HEK293T (cell line): ENCODE measurements at regions not wholly inside any gene's neighbourhood (a gene's known extent, or its start where the extent isn't known, plus 50 kb on each side); places are given as distances from the start of the nearest gene placed in this dataset.

Experiments used
- CTCF ChIA-PET: fragments of 350-600 bp; formaldehyde crosslinking; extraction: SDS; loops from one replicate; lab custom pipeline; 2021; ENCODE audit warnings: antibody characterized with exemption, inconsistent platforms; lab: Yijun Ruan, JAX
- POLR2A ChIA-PET: fragments of 350-600 bp; formaldehyde crosslinking; extraction: SDS; loops from one replicate; lab custom pipeline; 2020; ENCODE audit warnings: antibody characterized with exemption, inconsistent platforms; lab: Yijun Ruan, JAX
- DNase-seq: peaks from one replicate; pipeline ENCODE4 v3.0.0; 2012; ENCODE audit warnings: mixed read lengths; ENCODE audit errors: extremely low spot score
- ARNT ChIP-seq: fragments of 450-650 bp; IDR thresholded peaks from 2 replicates; pipeline ENCODE4 v1.6.1; 2017; ENCODE audit warnings: mild to moderate bottlenecking
- BHLHE40 ChIP-seq: fragments of 450-650 bp; IDR thresholded peaks from 2 replicates; pipeline ENCODE4 v1.6.1; 2016; ENCODE audit warnings: mild to moderate bottlenecking, moderate library complexity, borderline replicate concordance
- CTBP1 ChIP-seq: fragments of 450-650 bp; IDR thresholded peaks from 2 replicates; pipeline ENCODE4 v1.6.1; 2016; ENCODE audit warnings: borderline replicate concordance
- ELF4 ChIP-seq: fragments of 450-650 bp; IDR thresholded peaks from 2 replicates; pipeline ENCODE4 v1.6.1; 2017; ENCODE audit warnings: antibody characterized with exemption
- FOXA1 ChIP-seq: fragments of 450-650 bp; IDR thresholded peaks from 2 replicates; pipeline ENCODE4 v1.6.1; 2016; ENCODE audit warnings: mild to moderate bottlenecking
- FOXK2 ChIP-seq: fragments of 450-650 bp; IDR thresholded peaks from 2 replicates; pipeline ENCODE4 v1.6.1; 2016; ENCODE audit warnings: mild to moderate bottlenecking
- FOXM1 ChIP-seq: fragments of 450-650 bp; IDR thresholded peaks from 2 replicates; pipeline ENCODE4 v1.6.1; 2017; ENCODE audit warnings: mild to moderate bottlenecking, borderline replicate concordance
- HDGF ChIP-seq: fragments of 450-650 bp; IDR thresholded peaks from 2 replicates; pipeline ENCODE4 v1.6.1; 2017; ENCODE audit warnings: antibody characterized with exemption, borderline replicate concordance
- L3MBTL2 ChIP-seq: fragments of 450-650 bp; conservative IDR thresholded peaks from 2 replicates; pipeline ENCODE4 v1.6.1; 2016; ENCODE audit warnings: mild to moderate bottlenecking
- LEF1 ChIP-seq: fragments of 450-650 bp; IDR thresholded peaks from 2 replicates; pipeline ENCODE4 v1.6.1; 2017; ENCODE audit warnings: mild to moderate bottlenecking, borderline replicate concordance
- NFRKB ChIP-seq: fragments of 450-650 bp; IDR thresholded peaks from 2 replicates; pipeline ENCODE4 v1.6.1; 2016; ENCODE audit warnings: mild to moderate bottlenecking, moderate library complexity
- PKNOX1 ChIP-seq: fragments of 450-650 bp; IDR thresholded peaks from 2 replicates; pipeline ENCODE4 v1.6.1; 2016
- SP1 ChIP-seq: fragments of 450-650 bp; IDR thresholded peaks from 2 replicates; pipeline ENCODE4 v1.6.1; 2017
- SUZ12 ChIP-seq: fragments of 450-650 bp; IDR thresholded peaks from 2 replicates; pipeline ENCODE4 v1.6.1; 2016; ENCODE audit warnings: mild to moderate bottlenecking
- TARDBP ChIP-seq: fragments of 450-650 bp; IDR thresholded peaks from 2 replicates; pipeline ENCODE4 v1.6.1; 2016
- ZNF384 ChIP-seq: fragments of 450-650 bp; IDR thresholded peaks from 2 replicates; pipeline ENCODE4 v1.6.1; 2016

GRCh38 chr11:91243630-91244029, 981.0 kb upstream of the FAT3 start:
- CTCF ChIA-PET, result no interaction called here
- POLR2A ChIA-PET, result no interaction called here
- TF ChIP-seq L3MBTL2, result no peak
- no peak for TF ChIP-seq NFRKB
- no peak for TF ChIP-seq PKNOX1
- no peak for TF ChIP-seq ZNF384
- no peak for TF ChIP-seq SP1
- no peak for TF ChIP-seq FOXK2
- TF ChIP-seq LEF1, result no peak
- no peak for TF ChIP-seq CTBP1
- no peak for TF ChIP-seq BHLHE40
- no peak for TF ChIP-seq HDGF
- no peak for TF ChIP-seq FOXM1
- TF ChIP-seq SUZ12, result no peak
- TF ChIP-seq FOXA1, result no peak
- no peak for DNase-seq

GRCh38 chr11:91243051-91243450, 981.6 kb upstream of the FAT3 start:
- POLR2A ChIA-PET, result no interaction called here
- TF ChIP-seq ARNT (no peak), ZNF384 (no peak), SP1 (no peak), ELF4 (no peak), FOXA1 (no peak), HDGF (no peak), NFRKB (no peak), BHLHE40 (no peak), FOXM1 (no peak), FOXK2 (no peak), PKNOX1 (no peak), L3MBTL2 (no peak)
- DNase-seq, result no peak
- CTCF ChIA-PET, result no interaction called here

- no peak for DNase-seq
- CTCF ChIA-PET, result no interaction called here
- TF ChIP-seq FOXM1 (no peak), FOXK2 (no peak), LEF1 (no peak), ARNT (no peak), CTBP1 (no peak), TARDBP (no peak), FOXA1 (no peak), PKNOX1 (no peak), ZNF384 (no peak), HDGF (no peak)
- POLR2A ChIA-PET, result no interaction called here
Observed at GRCh38 chr11:91241226-91241625, 983.4 kb upstream of the FAT3 start.

GRCh38 chr11:91239359-91239758, 985.3 kb upstream of the FAT3 start:
- CTCF ChIA-PET, result no interaction called here
- no peak for DNase-seq
- no peak for TF ChIP-seq L3MBTL2
- TF ChIP-seq CTBP1, result no peak
- no peak for TF ChIP-seq SP1
- no peak for TF ChIP-seq ARNT
- TF ChIP-seq LEF1, result no peak
- no peak for TF ChIP-seq HDGF
- TF ChIP-seq FOXK2, result no peak
- no peak for TF ChIP-seq ZNF384
- no peak for TF ChIP-seq ELF4
- TF ChIP-seq FOXM1, result no peak
- no peak for TF ChIP-seq BHLHE40
- TF ChIP-seq TARDBP, result no peak
- TF ChIP-seq PKNOX1, result no peak
- POLR2A ChIA-PET, result no interaction called here

GRCh38 chr11:91231226-91231625, 993.4 kb upstream of the FAT3 start:
- POLR2A ChIA-PET, result no interaction called here
- no peak for TF ChIP-seq ZNF384
- no peak for TF ChIP-seq CTBP1
- TF ChIP-seq FOXK2, result no peak
- no peak for TF ChIP-seq BHLHE40
- TF ChIP-seq L3MBTL2, result no peak
- no peak for TF ChIP-seq HDGF
- no peak for TF ChIP-seq LEF1
- no peak for TF ChIP-seq NFRKB
- TF ChIP-seq FOXM1, result no peak
- no peak for TF ChIP-seq SUZ12
- no peak for TF ChIP-seq SP1
- TF ChIP-seq TARDBP, result no peak
- no peak for TF ChIP-seq FOXA1
- no peak for TF ChIP-seq ARNT
- no peak for TF ChIP-seq PKNOX1
- no peak for TF ChIP-seq ELF4
- DNase-seq, result no peak
- CTCF ChIA-PET, result no interaction called here
